CD4-positive, alpha-beta T cell treated with Interleukin-4 for 1 hour (primary cell): ENCODE measurements at regions not wholly inside any gene's neighbourhood (a gene's known extent, or its start where the extent isn't known, plus 50 kb on each side); places are given as distances from the start of the nearest gene placed in this dataset.

Source experiments
- DNase-seq, 2 donors: peaks; one replicate each; pipeline ENCODE4 v3.0.0-alpha.2; 2020 to 2022

- DNase-seq: no peak
Observed at GRCh38 chr20:24797745-24798655, 151.1 kb upstream of the CST7 start.

DNA sequence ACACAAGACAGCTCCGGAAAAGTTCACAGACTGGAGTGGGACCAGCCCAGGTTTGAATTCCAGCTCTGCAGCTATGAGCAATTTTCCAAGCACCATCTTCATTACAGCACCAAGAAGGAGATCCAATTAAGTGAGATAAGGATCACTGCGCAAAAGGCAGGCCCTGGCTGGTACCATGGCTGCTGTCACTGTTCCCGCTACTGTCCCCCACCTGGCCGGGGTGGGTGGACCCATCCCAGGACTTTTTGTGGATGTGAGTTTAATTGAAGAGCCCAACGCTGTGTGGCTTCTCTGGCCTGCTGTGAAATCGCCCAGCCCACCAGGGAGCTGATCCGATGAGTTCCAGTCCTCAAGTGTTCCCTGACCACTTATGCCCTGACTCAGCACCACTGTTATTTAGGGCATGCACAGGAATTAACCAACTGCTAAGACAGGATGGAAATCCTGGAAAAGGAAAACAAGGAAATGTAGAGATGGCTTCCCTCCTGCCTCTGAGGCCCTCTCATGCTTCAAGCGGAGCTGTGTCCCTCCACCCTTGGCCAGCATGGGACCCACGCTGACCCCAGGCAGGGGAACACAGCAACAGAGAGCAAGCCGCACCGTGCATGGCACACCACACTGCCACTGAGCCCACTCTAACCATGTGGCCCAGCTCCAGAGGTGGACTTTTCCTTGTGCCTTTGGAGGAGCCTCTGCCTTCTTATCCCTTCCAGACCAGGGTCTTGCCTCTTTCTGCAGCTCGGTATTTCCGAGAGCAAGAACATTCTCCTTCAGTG, 150.0 kb upstream of the CST7 start:
- no peak for DNase-seq

GRCh38 chr20:24799971-24800580, 149.0 kb upstream of the CST7 start:
- no peak for DNase-seq

- no peak for DNase-seq
Observed at GRCh38 chr20:24802286-24802820, 146.7 kb upstream of the CST7 start.

DNA sequence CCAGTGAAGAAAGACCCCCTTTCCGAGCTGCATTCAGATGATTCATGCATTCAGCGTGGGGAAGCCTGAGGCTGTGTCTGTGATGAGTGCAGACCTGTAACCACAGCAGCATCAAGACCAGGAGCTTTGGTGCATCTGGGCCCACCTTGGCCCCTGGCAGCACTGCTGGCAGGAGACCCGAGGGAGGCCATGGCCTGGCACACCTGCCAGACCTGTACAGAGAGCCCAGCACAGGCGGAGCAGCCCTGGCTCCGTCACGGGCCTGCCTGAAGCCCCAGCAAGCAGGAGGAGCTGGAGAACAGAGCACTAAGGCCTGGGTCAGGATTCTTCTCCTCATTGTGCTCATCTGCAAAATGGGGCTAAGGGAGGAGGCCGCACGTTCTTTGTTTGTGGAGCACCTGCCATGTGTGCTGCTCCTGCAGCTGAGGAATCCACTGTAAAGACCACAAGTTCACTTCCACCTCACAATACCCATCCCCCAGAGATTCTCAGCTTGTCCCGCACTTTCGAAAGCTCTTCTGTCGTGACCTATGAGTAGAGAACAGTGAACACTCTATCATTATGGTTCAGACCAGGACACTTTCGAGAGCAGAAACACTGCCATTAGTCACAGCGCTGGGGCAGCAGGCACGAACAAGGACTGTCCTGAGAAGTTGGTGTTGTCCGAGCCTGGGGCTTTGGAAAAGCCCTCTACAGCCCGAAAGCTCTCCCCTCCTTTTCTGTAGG, 144.4 kb upstream of the CST7 start:
- DNase-seq: no peak

- DNase-seq: no peak
Observed at GRCh38 chr20:24805456-24806238, 143.4 kb upstream of the CST7 start.

- no peak for DNase-seq
Observed at GRCh38 chr20:24806705-24807676, 142.1 kb upstream of the CST7 start.

- no peak for DNase-seq
Observed at GRCh38 chr20:24808616-24809015, 140.5 kb upstream of the CST7 start.

DNA sequence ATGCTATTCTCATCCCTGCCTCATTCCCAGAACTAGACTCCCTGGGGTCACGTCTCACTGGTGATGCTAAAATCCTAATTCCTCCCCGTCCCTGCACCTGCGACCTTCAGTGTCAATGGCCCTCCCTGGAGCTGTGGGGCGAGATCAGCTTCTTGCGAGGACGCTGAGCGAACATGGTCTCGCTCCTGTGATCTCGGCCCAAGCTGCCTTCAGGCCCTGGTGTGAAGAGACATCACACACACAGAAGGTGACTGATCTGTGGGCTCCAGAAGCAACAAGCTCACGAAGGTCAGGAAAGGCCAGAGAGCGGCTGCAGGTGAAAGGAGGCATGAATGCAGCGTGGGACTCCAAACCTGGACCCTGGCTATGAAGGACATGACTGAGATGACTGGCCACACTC, 139.5 kb upstream of the CST7 start:
- no peak for DNase-seq

GRCh38 chr20:24810676-24811407, 138.2 kb upstream of the CST7 start:
- DNase-seq: no peak

- DNase-seq: no peak
Observed at GRCh38 chr20:24812373-24812772, 136.7 kb upstream of the CST7 start.

GRCh38 chr20:24813080-24813479, 136.0 kb upstream of the CST7 start:
- DNase-seq: no peak

- no peak for DNase-seq
Observed at GRCh38 chr20:24813496-24813895, 135.6 kb upstream of the CST7 start.

DNA sequence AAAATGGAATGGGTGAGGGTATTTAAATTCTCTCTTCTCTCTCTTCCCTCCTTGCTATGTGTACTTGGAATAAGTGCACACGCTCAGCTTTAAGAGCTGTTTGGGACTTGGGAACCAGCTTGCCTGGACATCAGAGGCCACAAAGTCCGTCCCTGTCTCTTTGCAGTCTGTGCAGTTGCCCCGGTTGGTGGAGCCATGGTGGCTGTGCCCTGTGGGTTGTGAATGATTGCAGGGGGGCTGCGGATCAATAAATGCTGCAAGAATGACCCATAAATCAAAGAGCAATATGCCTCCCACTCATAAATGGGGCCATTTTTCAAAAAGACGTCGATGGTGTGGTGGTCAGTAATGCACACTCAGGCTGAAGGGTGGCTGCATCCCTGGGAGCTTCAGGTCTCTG, 135.1 kb upstream of the CST7 start:
- DNase-seq: no peak

GRCh38 chr20:24814556-24815195, 134.4 kb upstream of the CST7 start:
- no peak for DNase-seq

GRCh38 chr20:24815196-24815815, 133.8 kb upstream of the CST7 start:
- no peak for DNase-seq

GRCh38 chr20:24815931-24816330, 133.1 kb upstream of the CST7 start:
- DNase-seq: no peak

GRCh38 chr20:24816431-24816830, 132.6 kb upstream of the CST7 start:
- no peak for DNase-seq

DNA sequence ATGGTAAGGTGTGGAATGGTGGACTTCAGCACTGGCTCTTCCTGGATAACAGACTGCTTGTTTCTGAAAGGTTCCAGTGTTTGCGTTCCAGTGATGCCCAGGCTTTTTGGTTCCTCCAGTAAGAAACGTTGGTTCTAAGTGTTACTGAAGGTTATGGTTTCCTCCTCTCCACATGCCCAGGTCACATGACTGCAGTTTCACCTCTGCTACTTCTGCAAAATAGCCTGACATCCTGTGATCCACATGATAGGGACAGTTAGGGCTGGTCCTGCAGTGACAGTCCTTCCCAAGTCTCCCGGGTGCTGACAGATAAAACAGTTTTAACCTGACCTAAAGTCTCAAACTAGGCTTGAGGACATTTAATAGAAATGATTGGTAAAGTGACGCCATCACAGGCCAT, 132.2 kb upstream of the CST7 start:
- DNase-seq: no peak
